ENCODE measurements at regions not wholly inside any gene's neighbourhood (a gene's known extent, or its start where the extent isn't known, plus 50 kb on each side); places are given as distances from the start of the nearest gene placed in this dataset.
"Not testable (repeated sequence)": the region's sequence is repeated elsewhere in the genome, so short reads cannot be mapped to it uniquely, and the experiment has no call there.

- DNase-seq (ENCODE audit: extremely low read depth in 1 of 2, low read depth in 1 of 2), result no peak
Observed at GRCh38 chr4:66340286-66340893, 670.1 kb upstream of the EPHA5 start.

GRCh38 chr4:66339007-66339406 lies 668.7 kb upstream of the EPHA5 start:
- DNase-seq (ENCODE audit: extremely low read depth in 1 of 2, low read depth in 1 of 2), result no peak

- DNase-seq (ENCODE audit: extremely low read depth in 1 of 2, low read depth in 1 of 2), result no peak
Observed at GRCh38 chr4:66331761-66332160, 661.5 kb upstream of the EPHA5 start.

- DNase-seq (ENCODE audit: extremely low read depth in 1 of 2, low read depth in 1 of 2), result no peak
Observed at GRCh38 chr4:66330125-66330524, 659.8 kb upstream of the EPHA5 start.

- no peak for DNase-seq (ENCODE audit: extremely low read depth in 1 of 2, low read depth in 1 of 2)
Observed at GRCh38 chr4:66328803-66329574, 658.7 kb upstream of the EPHA5 start.

GRCh38 chr4:66307641-66308438 lies 637.6 kb upstream of the EPHA5 start:
- DNase-seq (ENCODE audit: extremely low read depth in 1 of 2, low read depth in 1 of 2), result no peak

- no peak for DNase-seq (ENCODE audit: extremely low read depth in 1 of 2, low read depth in 1 of 2)
Observed at GRCh38 chr4:66300336-66300934, 630.1 kb upstream of the EPHA5 start.

- DNase-seq (ENCODE audit: extremely low read depth in 1 of 2, low read depth in 1 of 2), result no peak
Observed at GRCh38 chr4:66298569-66298968, 628.3 kb upstream of the EPHA5 start.

- no peak for DNase-seq (ENCODE audit: extremely low read depth in 1 of 2, low read depth in 1 of 2)
Observed at GRCh38 chr4:66297703-66298102, 627.4 kb upstream of the EPHA5 start.

GRCh38 chr4:66294638-66295037 lies 624.3 kb upstream of the EPHA5 start:
- no peak for DNase-seq (ENCODE audit: extremely low read depth in 1 of 2, low read depth in 1 of 2)

- DNase-seq (ENCODE audit: extremely low read depth in 1 of 2, low read depth in 1 of 2), result no peak
Observed at GRCh38 chr4:66284991-66285451, 614.7 kb upstream of the EPHA5 start.

GRCh38 chr4:66279084-66279483 lies 608.8 kb upstream of the EPHA5 start:
- DNase-seq (ENCODE audit: extremely low read depth in 1 of 2, low read depth in 1 of 2), result no peak

- DNase-seq (ENCODE audit: extremely low read depth in 1 of 2, low read depth in 1 of 2), result no peak
Observed at GRCh38 chr4:66275411-66276038, 605.2 kb upstream of the EPHA5 start.

- no peak for DNase-seq (ENCODE audit: extremely low read depth in 1 of 2, low read depth in 1 of 2)
Observed at GRCh38 chr4:66273110-66273509, 602.8 kb upstream of the EPHA5 start.

GRCh38 chr4:66270356-66270755 lies 600.1 kb upstream of the EPHA5 start:
- DNase-seq (ENCODE audit: extremely low read depth in 1 of 2, low read depth in 1 of 2), result not testable (repeated sequence)

GRCh38 chr4:66266554-66266953 lies 596.3 kb upstream of the EPHA5 start:
- not testable (repeated sequence) for DNase-seq (ENCODE audit: extremely low read depth in 1 of 2, low read depth in 1 of 2)

- DNase-seq (ENCODE audit: extremely low read depth in 1 of 2, low read depth in 1 of 2), result no peak
Observed at GRCh38 chr4:66266035-66266434, 595.7 kb upstream of the EPHA5 start.

GRCh38 chr4:66252291-66252690 lies 582.0 kb upstream of the EPHA5 start:
- no peak for DNase-seq (ENCODE audit: extremely low read depth in 1 of 2, low read depth in 1 of 2)

GRCh38 chr4:66246643-66247042 lies 576.4 kb upstream of the EPHA5 start:
- no peak for DNase-seq (ENCODE audit: extremely low read depth in 1 of 2, low read depth in 1 of 2)

GRCh38 chr4:66235876-66236275 lies 565.6 kb upstream of the EPHA5 start:
- no peak for DNase-seq (ENCODE audit: extremely low read depth in 1 of 2, low read depth in 1 of 2)

- DNase-seq (ENCODE audit: extremely low read depth in 1 of 2, low read depth in 1 of 2), result no peak
Observed at GRCh38 chr4:66229885-66230284, 559.6 kb upstream of the EPHA5 start.
